Adipocyte (in vitro differentiated cells): ENCODE measurements at regions not wholly inside any gene's neighbourhood (a gene's known extent, or its start where the extent isn't known, plus 50 kb on each side); places are given as distances from the start of the nearest gene placed in this dataset.
"Not testable (repeated sequence)": the region's sequence is repeated elsewhere in the genome, so short reads cannot be mapped to it uniquely, and the experiment has no call there.

Source experiments
- DNase-seq: peaks from one replicate; pipeline ENCODE4 v3.0.0-alpha.2; 2015; ENCODE audit warnings: low read depth
- H3K27me3 ChIP-seq: replicated peaks from 2 replicates; pipeline ENCODE4 v1.7.0; 2013; ENCODE audit warnings: mild to moderate bottlenecking, low read length, moderate library complexity; ENCODE audit not compliant: control insufficient read depth, insufficient read depth
- H3K36me3 ChIP-seq: 2 replicates; pipeline ENCODE4 v1.7.0; 2013; ENCODE audit warnings: low read length, mild to moderate bottlenecking, moderate library complexity; ENCODE audit not compliant: control insufficient read depth, insufficient read depth, severe bottlenecking
- H3K4me1 ChIP-seq: 2 replicates; pipeline ENCODE4 v1.7.0; 2013; ENCODE audit warnings: mild to moderate bottlenecking, low read length, moderate library complexity; ENCODE audit not compliant: control insufficient read depth, insufficient read depth
- H3K4me3 ChIP-seq: 2 replicates; pipeline ENCODE4 v1.7.0; 2013; ENCODE audit warnings: mild to moderate bottlenecking, low read length, moderate library complexity
- H3K9ac ChIP-seq: 2 replicates; pipeline ENCODE4 v1.7.0; 2013; ENCODE audit warnings: mild to moderate bottlenecking, low read length, moderate library complexity
- H3K9me3 ChIP-seq: 2 replicates; pipeline ENCODE4 v1.7.0; 2013; ENCODE audit warnings: mild to moderate bottlenecking, low read length, moderate library complexity; ENCODE audit not compliant: control insufficient read depth

- Histone ChIP-seq H3K36me3 (no peaks in the 10 kb centered on the region), H3K4me3 (no peak overlapping the region), H3K9ac (no peak overlapping the region), H3K9me3 (peaks cover 9% of the 10 kb centered on the region), H3K4me1 (no peaks in the 10 kb centered on the region), H3K27me3 (no peaks in the 10 kb centered on the region)
- no peak for DNase-seq
These were observed 1173.7 kb upstream of the PRR20A start for GRCh38 chr13:55967055-55967454.

- no peak for DNase-seq
- H3K9ac ChIP-seq, result no peak overlapping the region
- no peaks in the 10 kb centered on the region for H3K36me3 ChIP-seq
- no peak overlapping the region for H3K4me3 ChIP-seq
- H3K9me3 ChIP-seq, result peaks cover 3% of the 10 kb centered on the region
- no peaks in the 10 kb centered on the region for H3K4me1 ChIP-seq
- no peaks in the 10 kb centered on the region for H3K27me3 ChIP-seq
These were observed 1163.3 kb upstream of the PRR20A start for GRCh38 chr13:55977436-55977835.

GRCh38 chr13:55981381-55981780 is 1159.3 kb upstream of the PRR20A start:
- H3K27me3 ChIP-seq, result no peaks in the 10 kb centered on the region
- H3K9ac ChIP-seq, result no peak overlapping the region
- peaks cover 2% of the 10 kb centered on the region for H3K9me3 ChIP-seq
- no peak overlapping the region for H3K4me3 ChIP-seq
- H3K36me3 ChIP-seq, result no peaks in the 10 kb centered on the region
- DNase-seq, result no peak
- no peaks in the 10 kb centered on the region for H3K4me1 ChIP-seq

GRCh38 chr13:55984026-55984425 is 1156.7 kb upstream of the PRR20A start:
- not testable (repeated sequence) for H3K27me3 ChIP-seq, H3K9ac ChIP-seq, H3K4me1 ChIP-seq, DNase-seq, H3K4me3 ChIP-seq, H3K9me3 ChIP-seq, H3K36me3 ChIP-seq

GRCh38 chr13:55990631-55991030 is 1150.1 kb upstream of the PRR20A start:
- Histone ChIP-seq H3K9ac (no peak overlapping the region), H3K4me1 (no peaks in the 10 kb centered on the region), H3K36me3 (no peaks in the 10 kb centered on the region), H3K4me3 (no peak overlapping the region), H3K27me3 (no peaks in the 10 kb centered on the region), H3K9me3 (peaks cover 4% of the 10 kb centered on the region)
- no peak for DNase-seq

GRCh38 chr13:55991666-55992065 is 1149.1 kb upstream of the PRR20A start:
- Histone ChIP-seq H3K9me3 (no peaks in the 10 kb centered on the region), H3K4me3 (no peak overlapping the region), H3K9ac (no peak overlapping the region)

GRCh38 chr13:55992145-55992544 is 1148.6 kb upstream of the PRR20A start:
- Histone ChIP-seq H3K4me1 (no peaks in the 10 kb centered on the region), H3K9ac (no peak overlapping the region), H3K36me3 (no peaks in the 10 kb centered on the region), H3K27me3 (no peaks in the 10 kb centered on the region), H3K9me3 (no peaks in the 10 kb centered on the region), H3K4me3 (no peak overlapping the region)
- DNase-seq, result no peak

More at GRCh38 chr13:55991666-55992065, 1149.1 kb upstream of the PRR20A start:
- no peaks in the 10 kb centered on the region for H3K27me3 ChIP-seq
- H3K36me3 ChIP-seq, result no peaks in the 10 kb centered on the region
- DNase-seq, result no peak
- H3K4me1 ChIP-seq, result no peaks in the 10 kb centered on the region

- no peak for DNase-seq
- Histone ChIP-seq H3K9ac (no peak overlapping the region), H3K9me3 (peaks cover 13% of the 10 kb centered on the region)
These were observed 1141.0 kb upstream of the PRR20A start for GRCh38 chr13:55999709-56000108.

GRCh38 chr13:56009418-56009817 is 1131.3 kb upstream of the PRR20A start:
- H3K4me3 ChIP-seq, result no peak overlapping the region
- DNase-seq, result no peak
- H3K4me1 ChIP-seq, result no peaks in the 10 kb centered on the region
- H3K9ac ChIP-seq, result no peak overlapping the region
- H3K27me3 ChIP-seq, result no peaks in the 10 kb centered on the region
- no peaks in the 10 kb centered on the region for H3K36me3 ChIP-seq
- H3K9me3 ChIP-seq, result peaks cover 4% of the 10 kb centered on the region

More at GRCh38 chr13:55999709-56000108, 1141.0 kb upstream of the PRR20A start:
- H3K36me3 ChIP-seq, result no peaks in the 10 kb centered on the region
- no peaks in the 10 kb centered on the region for H3K4me1 ChIP-seq
- no peak overlapping the region for H3K4me3 ChIP-seq
- no peaks in the 10 kb centered on the region for H3K27me3 ChIP-seq

- Histone ChIP-seq H3K9ac (no peak overlapping the region), H3K36me3 (no peaks in the 10 kb centered on the region), H3K27me3 (no peaks in the 10 kb centered on the region), H3K4me3 (no peak overlapping the region), H3K4me1 (no peaks in the 10 kb centered on the region), H3K9me3 (peaks cover 7% of the 10 kb centered on the region)
- DNase-seq, result no peak
These were observed 1128.1 kb upstream of the PRR20A start for GRCh38 chr13:56012644-56013043.

- no peak for DNase-seq
- Histone ChIP-seq H3K27me3 (no peaks in the 10 kb centered on the region), H3K9me3 (peaks cover 14% of the 10 kb centered on the region), H3K4me1 (no peaks in the 10 kb centered on the region), H3K9ac (no peak overlapping the region), H3K36me3 (no peaks in the 10 kb centered on the region), H3K4me3 (no peak overlapping the region)
These were observed 1124.8 kb upstream of the PRR20A start for GRCh38 chr13:56015919-56016318.

GRCh38 chr13:56019606-56020005 is 1121.1 kb upstream of the PRR20A start:
- H3K27me3 ChIP-seq, result no peaks in the 10 kb centered on the region
- H3K4me1 ChIP-seq, result no peaks in the 10 kb centered on the region
- no peak overlapping the region for H3K9ac ChIP-seq
- H3K36me3 ChIP-seq, result no peaks in the 10 kb centered on the region
- no peak overlapping the region for H3K4me3 ChIP-seq
- no peak for DNase-seq
- peaks cover 14% of the 10 kb centered on the region for H3K9me3 ChIP-seq
